PFSK-1 (cell line): ENCODE measurements at regions not wholly inside any gene's neighbourhood (a gene's known extent, or its start where the extent isn't known, plus 50 kb on each side); places are given as distances from the start of the nearest gene placed in this dataset.

Experiments
- POLR2AphosphoS5 ChIP-seq: IDR thresholded peaks from 2 replicates; pipeline ENCODE4 v1.6.1; 2012; ENCODE audit warnings: low read depth, mild to moderate bottlenecking, control low read depth, low read length, moderate library complexity
- SIN3A ChIP-seq: IDR thresholded peaks from 2 replicates; pipeline ENCODE4 v1.6.1; 2012; ENCODE audit warnings: mild to moderate bottlenecking, low read length, moderate library complexity, borderline replicate concordance; ENCODE audit not compliant: insufficient read depth
- TAF1 ChIP-seq: IDR thresholded peaks from 2 replicates; pipeline ENCODE4 v1.6.1; 2012; ENCODE audit warnings: low read length, control low read depth, borderline replicate concordance; ENCODE audit not compliant: insufficient read depth
- TF ChIP-seq, protein P1 (sequence below), 2 experiments: IDR thresholded peaks; 2 replicates each; pipeline versions ENCODE4 v1.6.1 to v1.8.0; 2011 to 2012; ENCODE audit warnings: low read depth in 2 of 2, low read length in 2 of 2, control low read depth in 1 of 2, inconsistent platforms in 1 of 2, mild to moderate bottlenecking in 1 of 2, moderate library complexity in 1 of 2; ENCODE audit not compliant: insufficient read depth in 1 of 2

DNA sequence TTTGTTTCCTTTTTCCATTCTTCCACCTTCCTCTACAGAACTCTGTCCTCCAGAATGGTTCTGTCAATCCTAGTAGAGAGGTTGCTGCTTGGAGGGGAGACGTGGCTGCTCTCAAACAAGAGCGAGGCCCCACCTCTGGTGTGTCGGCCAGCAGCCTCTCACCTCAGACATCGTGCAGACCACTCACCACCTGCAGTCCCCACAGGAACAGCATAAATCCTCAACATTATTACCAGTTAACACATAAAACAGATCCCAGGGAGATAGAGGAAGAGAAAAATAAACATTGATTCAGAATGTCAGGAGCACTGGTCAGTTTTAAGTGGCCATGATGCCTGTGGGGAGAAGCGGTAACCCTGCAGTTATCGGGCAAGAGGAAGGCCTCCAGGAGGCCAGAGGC is 485.9 kb upstream of the DPP6 start:
- TF ChIP-seq TAF1: no peak
- TF ChIP-seq SIN3A: no peak
- no peak for TF ChIP-seq POLR2AphosphoS5
- TF ChIP-seq, protein P1, sequence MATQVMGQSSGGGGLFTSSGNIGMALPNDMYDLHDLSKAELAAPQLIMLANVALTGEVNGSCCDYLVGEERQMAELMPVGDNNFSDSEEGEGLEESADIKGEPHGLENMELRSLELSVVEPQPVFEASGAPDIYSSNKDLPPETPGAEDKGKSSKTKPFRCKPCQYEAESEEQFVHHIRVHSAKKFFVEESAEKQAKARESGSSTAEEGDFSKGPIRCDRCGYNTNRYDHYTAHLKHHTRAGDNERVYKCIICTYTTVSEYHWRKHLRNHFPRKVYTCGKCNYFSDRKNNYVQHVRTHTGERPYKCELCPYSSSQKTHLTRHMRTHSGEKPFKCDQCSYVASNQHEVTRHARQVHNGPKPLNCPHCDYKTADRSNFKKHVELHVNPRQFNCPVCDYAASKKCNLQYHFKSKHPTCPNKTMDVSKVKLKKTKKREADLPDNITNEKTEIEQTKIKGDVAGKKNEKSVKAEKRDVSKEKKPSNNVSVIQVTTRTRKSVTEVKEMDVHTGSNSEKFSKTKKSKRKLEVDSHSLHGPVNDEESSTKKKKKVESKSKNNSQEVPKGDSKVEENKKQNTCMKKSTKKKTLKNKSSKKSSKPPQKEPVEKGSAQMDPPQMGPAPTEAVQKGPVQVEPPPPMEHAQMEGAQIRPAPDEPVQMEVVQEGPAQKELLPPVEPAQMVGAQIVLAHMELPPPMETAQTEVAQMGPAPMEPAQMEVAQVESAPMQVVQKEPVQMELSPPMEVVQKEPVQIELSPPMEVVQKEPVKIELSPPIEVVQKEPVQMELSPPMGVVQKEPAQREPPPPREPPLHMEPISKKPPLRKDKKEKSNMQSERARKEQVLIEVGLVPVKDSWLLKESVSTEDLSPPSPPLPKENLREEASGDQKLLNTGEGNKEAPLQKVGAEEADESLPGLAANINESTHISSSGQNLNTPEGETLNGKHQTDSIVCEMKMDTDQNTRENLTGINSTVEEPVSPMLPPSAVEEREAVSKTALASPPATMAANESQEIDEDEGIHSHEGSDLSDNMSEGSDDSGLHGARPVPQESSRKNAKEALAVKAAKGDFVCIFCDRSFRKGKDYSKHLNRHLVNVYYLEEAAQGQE (IDR thresholded peaks at IDR 0.05; ENCODE audit: insufficient read depth in 1 of 2, low read depth in 2 of 2, low read length in 2 of 2): no peak
